PC-9 (cell line): ENCODE measurements at regions not wholly inside any gene's neighbourhood (a gene's known extent, or its start where the extent isn't known, plus 50 kb on each side); places are given as distances from the start of the nearest gene placed in this dataset.

ENCODE experiments used
- CTCF ChIP-seq: fragments of 200-600 bp; sonication (generic); conservative IDR thresholded peaks from 2 replicates; pipeline ENCODE4 v1.6.1; 2017; ENCODE audit warnings: mixed run types, antibody characterized with exemption, mild to moderate bottlenecking, moderate library complexity
- EZH2 ChIP-seq: fragments of 200-600 bp; sonication (generic); IDR thresholded peaks from 2 replicates; pipeline ENCODE4 v1.8.0; 2017; ENCODE audit warnings: antibody characterized with exemption, low read depth

GRCh38 chr20:23211164-23211563, 125.0 kb upstream of the CD93 start:
- TF ChIP-seq CTCF: no peak
- TF ChIP-seq EZH2: no peak
